Smooth muscle cell (in vitro differentiated cells): ENCODE measurements at regions not wholly inside any gene's neighbourhood (a gene's known extent, or its start where the extent isn't known, plus 50 kb on each side); places are given as distances from the start of the nearest gene placed in this dataset.
A peak's percentile ranks its signal among the peaks of the same experiment; 100 is the strongest.

Source experiments
- DNase-seq: peaks from one replicate; lab custom pipeline; 2025; ENCODE audit not compliant: unreplicated experiment; lab: John Stamatoyannopoulos, UW
- H2AFZ ChIP-seq: fragments of 200-600 bp; sonication (generic); 2 replicates; pipeline ENCODE4 v1.6.0; 2016; ENCODE audit warnings: antibody characterized with exemption, low read depth, mild to moderate bottlenecking
- H3F3A ChIP-seq: fragments of 200-600 bp; sonication (generic); 2 replicates; pipeline ENCODE4 v1.6.0; 2017; ENCODE audit warnings: antibody characterized with exemption, low read depth
- H3K27ac ChIP-seq: fragments of 200-600 bp; sonication (generic); 2 replicates; pipeline ENCODE4 v1.5.1; 2016; ENCODE audit warnings: low read depth, mild to moderate bottlenecking
- H3K27me3 ChIP-seq: fragments of 200-600 bp; sonication (generic); 2 replicates; pipeline ENCODE4 v1.6.1; 2016; ENCODE audit warnings: low read depth, mild to moderate bottlenecking
- H3K36me3 ChIP-seq: fragments of 200-600 bp; sonication (generic); 2 replicates; pipeline ENCODE4 v1.5.1; 2016; ENCODE audit warnings: low read depth
- H3K4me1 ChIP-seq: fragments of 200-600 bp; sonication (generic); 2 replicates; pipeline ENCODE4 v1.5.1; 2016; ENCODE audit warnings: low read depth
- H3K4me2 ChIP-seq: fragments of 200-600 bp; sonication (generic); 2 replicates; pipeline ENCODE4 v1.6.0; 2016; ENCODE audit warnings: mild to moderate bottlenecking
- H3K4me3 ChIP-seq: fragments of 200-600 bp; sonication (generic); 2 replicates; pipeline ENCODE4 v1.5.1; 2016; ENCODE audit warnings: mild to moderate bottlenecking
- H3K79me2 ChIP-seq: fragments of 200-600 bp; sonication (generic); 2 replicates; pipeline ENCODE4 v1.6.0; 2016; ENCODE audit warnings: low read depth, mild to moderate bottlenecking
- H3K9ac ChIP-seq: fragments of 200-600 bp; sonication (generic); 2 replicates; pipeline ENCODE4 v1.6.0; 2016; ENCODE audit warnings: low read depth
- H3K9me3 ChIP-seq: fragments of 200-600 bp; sonication (generic); replicated peaks from 2 replicates; pipeline ENCODE4 v1.5.1; 2016; ENCODE audit warnings: low read depth
- H4K20me1 ChIP-seq: fragments of 200-600 bp; sonication (generic); 2 replicates; pipeline ENCODE4 v1.6.0; 2016; ENCODE audit warnings: low read depth
- CTCF ChIP-seq: fragments of 200-600 bp; sonication (generic); IDR thresholded peaks from 2 replicates; pipeline ENCODE4 v1.5.1; 2017; ENCODE audit warnings: borderline replicate concordance, mild to moderate bottlenecking, antibody characterized with exemption; ENCODE audit not compliant: insufficient read depth, poor library complexity, severe bottlenecking
- WGBS: methylation state at CpG from one replicate; pipeline ENCODE4 v1.1.7; 2016; ENCODE audit warnings: low lambda C conversion rate; 5-methylcytosine and 5-hydroxymethylcytosine counted together

DNA sequence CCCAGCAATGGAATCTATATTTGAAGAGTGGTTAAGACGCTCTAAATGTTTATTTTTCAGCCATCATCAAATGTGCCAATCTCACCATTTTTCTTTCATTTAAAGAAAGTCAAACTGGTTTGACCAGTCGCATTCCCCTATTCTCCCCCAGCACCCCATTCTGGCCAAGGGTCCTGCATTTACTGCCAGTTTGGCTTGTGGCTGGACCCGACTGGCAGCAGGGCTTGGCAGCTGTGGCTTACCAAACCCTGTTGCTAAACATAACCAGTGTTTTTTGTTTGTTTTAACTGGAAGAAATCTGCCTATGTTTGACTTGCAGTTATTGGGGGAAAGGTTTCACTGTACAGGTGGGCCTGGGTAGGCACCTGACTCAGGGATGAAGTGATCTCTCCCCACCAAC, 116.3 kb downstream of the CYP26A1 start:
- H3K9ac ChIP-seq = no peak overlapping the region
- H3K36me3 ChIP-seq = no peaks in the 10 kb centered on the region
- no peaks in the 10 kb centered on the region for H3K9me3 ChIP-seq
- no peak for DNase-seq
- H3K4me3 ChIP-seq = no peak overlapping the region
- H3K4me2 ChIP-seq = no peak overlapping the region
- no peak overlapping the region for H2AFZ ChIP-seq
- no peaks in the 10 kb centered on the region for H4K20me1 ChIP-seq
- 93% methylated on average over 3 of the region's 3 CpGs for WGBS
- H3F3A ChIP-seq = no peaks in the 10 kb centered on the region
- no peaks in the 10 kb centered on the region for H3K79me2 ChIP-seq
- no peaks in the 10 kb centered on the region for H3K27me3 ChIP-seq
- no peak overlapping the region for H3K27ac ChIP-seq
- H3K4me1 ChIP-seq = no peaks in the 10 kb centered on the region
- TF ChIP-seq CTCF = no peak

GRCh38 chr10:93190372-93190771, 116.7 kb downstream of the CYP26A1 start:
- no peaks in the 10 kb centered on the region for H4K20me1 ChIP-seq
- no peaks in the 10 kb centered on the region for H3K36me3 ChIP-seq
- no peak for DNase-seq
- H3F3A ChIP-seq = no peaks in the 10 kb centered on the region
- H3K9me3 ChIP-seq = no peaks in the 10 kb centered on the region
- H3K27me3 ChIP-seq = no peaks in the 10 kb centered on the region
- no peak overlapping the region for H3K9ac ChIP-seq
- H3K27ac ChIP-seq = no peak overlapping the region
- no peaks in the 10 kb centered on the region for H3K4me1 ChIP-seq
- no peaks in the 10 kb centered on the region for H3K79me2 ChIP-seq
- TF ChIP-seq CTCF = no peak
- no peak overlapping the region for H3K4me3 ChIP-seq
- H2AFZ ChIP-seq = no peak overlapping the region
- WGBS = 40% methylated on average over 3 of the region's 3 CpGs
- no peak overlapping the region for H3K4me2 ChIP-seq

- Histone ChIP-seq H3K27ac (no peak overlapping the region), H3K36me3 (no peaks in the 10 kb centered on the region), H2AFZ (no peak overlapping the region), H3F3A (no peaks in the 10 kb centered on the region), H3K27me3 (no peaks in the 10 kb centered on the region), H3K9me3 (no peaks in the 10 kb centered on the region), H3K9ac (no peak overlapping the region), H3K79me2 (no peaks in the 10 kb centered on the region), H3K4me1 (no peaks in the 10 kb centered on the region), H3K4me2 (no peak overlapping the region), H3K4me3 (no peak overlapping the region), H4K20me1 (no peaks in the 10 kb centered on the region)
- DNase-seq = no peak
- TF ChIP-seq CTCF = no peak
- 76% methylated on average over 6 of the region's 6 CpGs for WGBS
Observed at GRCh38 chr10:93193906-93194305, 120.2 kb downstream of the CYP26A1 start.

GRCh38 chr10:93198401-93199131, 124.9 kb downstream of the CYP26A1 start:
- no peaks in the 10 kb centered on the region for H4K20me1 ChIP-seq
- no peak for TF ChIP-seq CTCF
- DNase-seq = no peak
- H2AFZ ChIP-seq = peak overlapping the region; percentile 65
- no peaks in the 10 kb centered on the region for H3K27me3 ChIP-seq
- H3F3A ChIP-seq = no peaks in the 10 kb centered on the region
- no peaks in the 10 kb centered on the region for H3K36me3 ChIP-seq
- peak overlapping the region; percentile 79 for H3K4me2 ChIP-seq
- H3K4me3 ChIP-seq = peak overlapping the region; percentile 34
- H3K4me1 ChIP-seq = peaks cover 7% of the 10 kb centered on the region
- H3K9ac ChIP-seq = no peak overlapping the region
- no peaks in the 10 kb centered on the region for H3K79me2 ChIP-seq
- H3K27ac ChIP-seq = no peak overlapping the region
- 47% methylated on average over 9 of the region's 9 CpGs for WGBS
- H3K9me3 ChIP-seq = no peaks in the 10 kb centered on the region
